Amygdala (tissue), 56 donors: ENCODE measurements at regions not wholly inside any gene's neighbourhood (a gene's known extent, or its start where the extent isn't known, plus 50 kb on each side); places are given as distances from the start of the nearest gene placed in this dataset.

Experiments
- DNase-seq, 56 donors: peaks; one replicate each; lab custom pipeline; 2025; lab: John Stamatoyannopoulos, UW

- DNase-seq = no peak
Observed at GRCh38 chr14:62616668-62617067, 428.6 kb downstream of the KCNH5 start.

- DNase-seq = no peak
Observed at GRCh38 chr14:62626416-62626815, 418.8 kb downstream of the KCNH5 start.

- no peak for DNase-seq
Observed at GRCh38 chr14:62629176-62629725, 416.0 kb downstream of the KCNH5 start.

- DNase-seq = no peak
Observed at GRCh38 chr14:62631176-62631575, 414.1 kb downstream of the KCNH5 start.

GRCh38 chr14:62632771-62633170, 412.5 kb downstream of the KCNH5 start:
- DNase-seq = no peak

- no peak for DNase-seq
Observed at GRCh38 chr14:62645649-62646048, 399.6 kb downstream of the KCNH5 start.
